H54 (cell line): ENCODE measurements at regions not wholly inside any gene's neighbourhood (a gene's known extent, or its start where the extent isn't known, plus 50 kb on each side); places are given as distances from the start of the nearest gene placed in this dataset.
A peak's percentile ranks its signal among the peaks of the same experiment; 100 is the strongest.

ENCODE experiments used
- DNase-seq: peaks from one replicate; pipeline ENCODE4 v3.0.0; 2011; ENCODE audit warnings: low spot score, mixed read lengths; ENCODE audit not compliant: insufficient read length
- FAIRE-seq: peaks from 3 replicates; lab custom pipeline; 2011; peaks lifted over from hg19 to GRCh38; lab: Jason Lieb, UNC
- POLR2A ChIP-seq: IDR thresholded peaks from 2 replicates; pipeline ENCODE4 v1.6.1; 2011; ENCODE audit warnings: low read depth, mild to moderate bottlenecking, low read length

DNA sequence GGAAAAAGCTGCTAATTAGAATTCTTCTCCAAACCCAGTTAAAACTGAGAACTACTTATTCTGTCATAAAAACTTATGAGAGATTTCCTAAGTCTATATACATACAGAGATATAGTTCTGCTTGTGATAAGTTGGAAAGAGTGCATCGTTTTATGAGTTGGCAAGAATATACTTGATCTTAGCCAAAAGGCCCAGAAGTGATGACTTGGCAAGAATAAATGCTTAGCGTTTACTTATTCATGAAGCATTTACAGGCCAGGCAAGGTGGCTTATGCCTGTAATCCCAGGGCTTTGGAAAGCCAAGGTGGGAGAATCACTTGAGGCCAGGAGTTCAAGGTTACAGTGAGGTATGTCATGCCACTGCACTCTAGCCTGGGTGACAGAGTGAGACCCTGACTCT is 81.7 kb downstream of the CYB561 start:
- FAIRE-seq (no peak), DNase-seq (no peak)
- no peak for TF ChIP-seq POLR2A

DNA sequence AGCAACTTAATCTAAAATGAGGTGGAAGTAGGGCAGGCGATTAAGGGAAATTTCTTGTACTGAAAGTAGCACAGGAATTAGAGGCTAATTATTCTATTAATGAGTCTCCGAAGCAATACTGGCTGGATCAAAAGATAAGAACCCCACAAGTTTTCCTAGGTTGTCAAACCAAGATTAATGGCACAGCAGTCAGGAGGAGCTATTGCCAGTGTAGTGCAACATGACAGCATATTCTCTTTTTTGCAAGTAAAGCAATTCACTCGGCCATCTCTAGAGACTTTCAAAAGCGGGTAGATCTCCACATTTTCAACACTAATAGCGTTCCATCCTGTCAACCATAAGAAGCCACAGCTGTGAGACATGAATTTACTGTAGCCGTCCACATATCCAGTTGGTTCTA is 81.2 kb downstream of the CYB561 start:
- FAIRE-seq (no peak), DNase-seq (no peak)
- no peak for TF ChIP-seq POLR2A

DNA sequence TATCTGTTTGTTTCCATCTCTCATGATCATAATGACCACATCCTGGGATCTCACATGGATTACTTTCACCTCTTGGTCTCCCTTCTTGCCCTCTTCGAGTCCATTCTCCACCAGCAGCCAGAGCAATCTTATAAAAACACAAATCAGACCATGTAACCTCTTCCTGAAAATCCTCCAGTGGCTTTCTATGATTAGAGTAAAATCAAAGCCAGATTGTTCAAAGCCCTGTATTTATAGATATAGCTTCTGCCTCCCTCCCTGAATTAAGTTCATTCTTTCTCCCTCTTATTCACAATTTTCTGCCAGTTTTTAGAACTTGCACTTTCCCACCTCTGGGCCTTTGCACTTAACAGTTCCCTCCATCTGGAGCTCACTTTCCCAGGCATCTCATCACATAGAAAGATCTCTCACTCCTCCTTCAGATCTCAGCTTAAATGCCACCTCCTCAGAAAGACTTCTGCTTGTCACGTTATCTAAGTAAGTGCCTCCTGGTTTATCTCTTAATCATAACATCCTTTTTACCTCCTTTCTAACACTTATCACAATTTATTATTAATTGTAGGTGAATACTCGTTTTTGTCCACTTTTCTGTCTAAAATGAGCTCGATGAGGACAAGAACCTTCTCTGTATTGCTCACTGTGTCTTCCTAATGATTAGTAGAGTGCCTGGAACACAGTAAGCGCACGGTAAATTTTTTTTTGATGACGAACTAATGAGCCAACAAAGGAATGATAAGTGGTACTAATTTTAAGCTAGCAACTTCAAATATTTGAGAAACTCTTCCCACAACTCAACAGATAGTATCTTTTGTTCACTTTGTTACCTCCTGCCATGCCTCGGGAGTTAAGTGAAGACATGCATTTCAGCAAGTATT is 80.5 kb downstream of the CYB561 start:
- FAIRE-seq (no peak), DNase-seq (no peak)
- TF ChIP-seq POLR2A = no peak

DNA sequence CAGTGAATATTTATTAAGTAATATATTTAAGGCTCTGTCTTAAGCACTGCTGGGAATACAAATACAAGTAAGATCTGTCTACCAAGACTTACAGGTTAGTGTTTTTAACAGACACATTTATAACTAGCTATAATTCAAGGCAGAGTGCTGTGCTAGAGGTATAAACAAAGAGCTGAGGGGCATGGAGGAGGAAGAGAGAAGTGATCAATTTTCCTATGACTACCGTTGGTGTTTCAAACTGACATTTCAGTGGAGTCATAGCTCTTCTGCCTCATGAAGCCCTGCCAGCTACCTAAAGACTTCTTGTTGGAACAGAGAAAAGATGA is 79.9 kb downstream of the CYB561 start:
- no peak for FAIRE-seq
- DNase-seq = no peak
- TF ChIP-seq POLR2A = no peak

DNA sequence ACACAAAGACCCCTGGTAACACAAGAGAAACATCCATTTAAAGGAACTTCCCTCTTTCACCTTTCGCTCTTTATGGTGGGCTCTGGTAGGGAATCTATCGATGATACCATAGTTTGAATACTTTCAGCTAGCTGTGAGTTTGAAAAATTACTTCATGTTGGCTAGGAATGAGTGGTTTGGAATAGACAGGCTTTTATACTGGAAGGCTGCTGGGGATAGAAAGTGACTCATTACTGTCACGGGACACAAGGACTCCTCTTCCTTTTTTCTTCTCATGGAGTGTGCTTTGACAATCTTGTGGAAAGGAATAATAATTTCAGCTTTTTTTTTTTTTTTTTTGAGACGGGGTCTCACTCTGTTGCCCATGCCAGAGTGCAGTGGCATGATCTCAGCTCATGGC is 76.9 kb downstream of the CYB561 start:
- DNase-seq (peak; percentile 24), FAIRE-seq (no peak)
- no peak for TF ChIP-seq POLR2A

DNA sequence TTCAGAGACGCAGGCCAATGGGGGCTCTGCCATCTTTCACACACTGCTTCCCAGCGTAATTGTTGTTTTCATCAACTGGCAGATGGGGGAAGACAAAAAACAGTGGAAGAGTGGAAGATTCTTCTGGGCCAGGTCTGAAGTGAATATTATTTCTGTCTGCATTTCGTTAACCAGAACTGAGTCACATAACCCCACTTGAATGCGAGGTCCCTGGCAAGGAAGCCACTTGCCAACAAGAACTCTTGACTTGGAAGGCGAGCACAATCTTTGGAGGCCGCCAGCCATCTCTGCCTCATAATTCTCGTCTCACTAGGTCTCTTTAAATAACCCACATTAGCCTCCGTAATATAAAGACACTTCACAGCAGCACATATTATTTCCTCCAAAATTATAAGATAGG is 75.4 kb downstream of the CYB561 start:
- TF ChIP-seq POLR2A = no peak
- DNase-seq = no peak
- no peak for FAIRE-seq

DNA sequence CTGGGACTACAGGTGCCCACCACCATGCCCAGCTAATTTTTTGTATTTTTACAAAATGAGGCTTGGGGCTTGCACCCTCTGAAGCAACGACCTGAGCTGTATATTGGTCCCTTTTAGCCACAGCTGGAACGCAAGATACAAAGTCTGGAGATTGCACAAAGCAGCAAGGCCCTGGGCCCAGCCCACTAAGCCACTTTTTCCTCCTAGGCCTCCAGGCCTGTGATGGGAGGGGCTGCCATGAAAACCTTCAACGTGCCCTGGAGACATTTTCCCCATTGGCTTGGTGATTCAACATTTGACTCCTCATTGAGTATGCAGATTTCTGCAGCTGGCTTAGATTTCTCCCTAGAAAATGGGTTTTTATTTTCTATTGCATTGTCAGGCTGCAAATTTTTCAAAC is 69.2 kb downstream of the CYB561 start:
- DNase-seq (no peak), FAIRE-seq (no peak)
- no peak for TF ChIP-seq POLR2A

DNA sequence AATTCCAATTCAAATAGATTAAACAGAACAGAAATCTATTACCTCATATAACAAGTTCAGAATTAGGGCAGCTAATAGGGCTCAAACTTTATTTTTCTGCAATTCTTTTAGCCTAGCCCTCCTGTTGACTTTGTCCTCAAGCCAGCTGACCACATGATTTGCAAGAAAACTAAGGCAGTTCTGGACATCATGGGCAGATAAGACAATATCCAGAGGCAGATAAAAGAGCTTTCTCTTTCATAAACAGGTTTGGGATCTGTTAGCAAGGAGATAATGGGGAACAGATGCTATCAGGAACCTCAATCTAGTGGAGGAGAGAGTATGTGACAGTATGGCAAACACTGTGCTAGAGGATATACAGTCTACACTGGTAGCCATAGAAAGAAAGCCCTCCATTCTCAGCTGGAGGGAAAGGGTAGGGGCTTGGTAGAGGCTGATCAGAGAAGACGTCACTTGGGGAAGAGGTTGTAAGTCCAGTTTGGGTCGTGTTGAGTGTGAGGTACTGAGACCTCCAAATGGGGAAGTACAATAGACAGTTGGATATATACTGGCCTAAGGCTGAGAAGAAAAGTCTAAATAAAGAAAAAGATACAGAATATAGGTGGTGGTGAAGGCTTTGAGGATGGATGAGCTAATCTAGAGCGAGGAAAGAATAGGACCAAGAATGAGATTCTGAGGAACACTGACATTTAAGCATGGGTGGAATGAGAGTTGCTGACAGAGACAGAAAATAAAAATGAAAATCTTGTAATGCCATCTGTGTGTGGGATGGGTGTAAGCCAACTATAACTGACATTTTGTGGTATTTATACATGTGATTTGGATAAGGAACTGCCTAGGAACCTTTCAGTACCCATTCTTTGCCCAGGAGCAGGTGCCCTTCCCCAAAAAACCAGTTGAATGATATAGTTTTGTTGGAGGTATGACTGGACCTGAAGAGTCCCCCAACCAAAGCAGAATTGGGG is 67.4 kb downstream of the CYB561 start:
- TF ChIP-seq POLR2A = no peak
- FAIRE-seq (no peak), DNase-seq (no peak)

DNA sequence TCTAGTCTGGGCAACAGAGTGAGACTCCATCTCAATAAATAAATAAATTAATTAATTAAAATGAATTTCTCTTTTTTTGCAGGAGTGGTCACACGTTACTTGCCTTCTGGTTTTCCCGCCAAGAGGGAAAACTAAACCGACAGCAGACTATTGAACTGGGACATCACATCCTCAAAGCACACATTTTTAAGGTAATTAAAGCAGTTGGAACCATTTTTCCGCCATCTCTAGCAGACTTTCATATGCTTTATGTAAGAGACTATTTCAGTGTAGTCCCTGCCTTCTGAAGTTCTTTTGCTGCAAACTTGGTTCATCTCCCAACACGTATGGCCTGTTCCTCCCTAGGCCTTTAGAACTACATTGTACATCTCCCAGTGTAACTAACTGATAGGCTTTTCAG is 66.5 kb downstream of the CYB561 start:
- TF ChIP-seq POLR2A = no peak
- FAIRE-seq (no peak), DNase-seq (no peak)

DNA sequence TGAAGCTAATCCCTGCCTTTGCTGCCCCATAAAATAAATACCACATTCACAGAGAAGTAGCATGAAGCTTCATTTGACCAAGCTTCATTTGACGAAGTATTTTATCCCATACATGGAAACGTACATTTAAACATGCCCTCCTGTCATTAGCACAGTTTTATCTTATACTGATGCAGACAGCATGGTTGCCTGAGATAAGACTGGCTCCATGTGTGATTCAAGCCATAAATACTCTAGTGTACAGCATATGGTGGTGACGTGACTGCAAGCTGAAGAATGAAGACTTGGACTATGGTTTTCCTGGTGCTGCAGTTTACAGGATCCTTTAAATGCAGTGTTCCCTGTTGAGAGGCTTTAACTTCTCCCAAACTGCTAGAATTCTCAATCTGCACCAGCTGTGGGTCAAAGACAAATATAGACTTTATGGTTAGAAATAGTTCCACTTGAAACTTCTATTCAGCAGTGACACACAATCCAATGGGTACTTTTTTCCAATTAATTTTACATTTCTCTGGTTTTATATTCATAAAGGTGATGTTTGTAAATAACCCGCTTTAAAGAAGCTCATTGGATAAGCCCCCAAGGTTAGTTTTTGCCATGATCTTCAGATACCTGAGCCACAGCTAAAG is 64.9 kb downstream of the CYB561 start:
- DNase-seq (no peak), FAIRE-seq (peak; percentile 33)
- TF ChIP-seq POLR2A = no peak

DNA sequence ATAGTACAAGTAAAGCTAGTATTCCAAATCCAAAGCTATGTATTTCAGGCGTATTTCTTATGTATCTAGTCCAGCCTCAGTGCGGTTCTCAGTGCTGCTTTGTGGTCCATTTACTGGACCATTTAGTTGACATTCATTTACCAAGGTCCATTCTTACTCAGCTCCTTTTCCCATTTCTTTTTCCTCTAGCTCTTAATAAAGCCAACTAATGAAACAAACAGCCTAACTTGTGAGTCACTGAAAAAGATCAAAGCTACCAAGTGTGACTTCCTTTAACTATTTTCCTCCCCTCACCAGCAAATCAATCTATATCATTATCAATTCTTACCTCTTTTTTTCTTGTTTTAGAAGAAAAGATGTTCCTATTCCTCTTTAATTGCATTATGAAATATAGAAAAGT is 64.0 kb downstream of the CYB561 start:
- TF ChIP-seq POLR2A = no peak
- no peak for DNase-seq
- FAIRE-seq = peak; percentile 23
